HEK293 (cell line): ENCODE measurements at regions not wholly inside any gene's neighbourhood (a gene's known extent, or its start where the extent isn't known, plus 50 kb on each side); places are given as distances from the start of the nearest gene placed in this dataset.

ENCODE experiments used
- PBX3 ChIP-seq: sonication (generic); formaldehyde crosslinking; IDR thresholded peaks from 2 replicates; pipeline ENCODE4 v1.8.1; 2022; ENCODE audit warnings: mild to moderate bottlenecking, moderate library complexity, missing genetic modification reagents
- ZBTB48 ChIP-seq: fragments of 450-650 bp; formaldehyde crosslinking; IDR thresholded peaks from 2 replicates; pipeline ENCODE4 v1.5.1; 2016; ENCODE audit warnings: missing biosample characterization, missing genetic modification characterization
- ZNF2 ChIP-seq: fragments of 450-650 bp; formaldehyde crosslinking; IDR thresholded peaks from 2 replicates; pipeline ENCODE4 v1.5.1; 2016; ENCODE audit warnings: missing biosample characterization, missing genetic modification characterization
- ZNF24 ChIP-seq: fragments of 450-650 bp; formaldehyde crosslinking; IDR thresholded peaks from 2 replicates; pipeline ENCODE4 v1.5.1; 2016; ENCODE audit warnings: missing biosample characterization, missing genetic modification characterization
- ZNF324 ChIP-seq: fragments of 450-650 bp; formaldehyde crosslinking; IDR thresholded peaks from 2 replicates; pipeline ENCODE4 v1.5.1; 2016; ENCODE audit warnings: missing biosample characterization, missing genetic modification characterization
- ZNF449 ChIP-seq: fragments of 450-650 bp; formaldehyde crosslinking; IDR thresholded peaks from 2 replicates; pipeline ENCODE4 v1.5.1; 2017; ENCODE audit warnings: missing biosample characterization, mild to moderate bottlenecking, missing genetic modification characterization, moderate library complexity
- ZNF623 ChIP-seq: fragments of 450-650 bp; formaldehyde crosslinking; IDR thresholded peaks from 2 replicates; pipeline ENCODE4 v1.5.1; 2016; ENCODE audit warnings: missing biosample characterization, missing genetic modification characterization
- ZNF785 ChIP-seq: fragments of 450-650 bp; formaldehyde crosslinking; IDR thresholded peaks from 2 replicates; pipeline ENCODE4 v1.5.1; 2016; ENCODE audit warnings: missing biosample characterization, missing genetic modification characterization
- TF ChIP-seq, protein P1 (sequence below): fragments of 450-650 bp; formaldehyde crosslinking; IDR thresholded peaks from 2 replicates; pipeline ENCODE4 v1.5.1; 2016; ENCODE audit warnings: missing biosample characterization, missing genetic modification characterization

DNA sequence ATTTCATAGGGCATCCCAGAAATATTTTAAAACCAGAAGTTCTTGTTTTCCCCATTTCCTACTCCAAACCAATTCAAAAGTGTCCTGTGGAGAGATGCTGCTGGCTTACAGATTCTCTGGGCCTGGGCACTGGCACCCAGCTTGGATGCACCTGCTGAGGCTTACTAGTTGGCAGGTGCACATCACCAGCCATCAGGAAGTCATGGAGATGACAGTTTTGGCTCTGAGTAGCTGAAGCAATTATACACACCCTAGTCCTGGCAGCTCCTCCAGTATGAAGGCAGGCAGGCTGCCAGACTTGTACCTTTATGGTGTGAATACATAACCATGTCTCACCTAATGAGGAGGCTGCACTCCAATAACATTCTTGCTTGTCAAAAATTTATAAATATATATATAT is 276.6 kb upstream of the GHITM start:
- no peak for TF ChIP-seq ZNF324
- TF ChIP-seq ZNF2 (tag by site-specific recombination): no peak
- TF ChIP-seq ZNF24 (tag by site-specific recombination): no peak
- TF ChIP-seq, protein P1, sequence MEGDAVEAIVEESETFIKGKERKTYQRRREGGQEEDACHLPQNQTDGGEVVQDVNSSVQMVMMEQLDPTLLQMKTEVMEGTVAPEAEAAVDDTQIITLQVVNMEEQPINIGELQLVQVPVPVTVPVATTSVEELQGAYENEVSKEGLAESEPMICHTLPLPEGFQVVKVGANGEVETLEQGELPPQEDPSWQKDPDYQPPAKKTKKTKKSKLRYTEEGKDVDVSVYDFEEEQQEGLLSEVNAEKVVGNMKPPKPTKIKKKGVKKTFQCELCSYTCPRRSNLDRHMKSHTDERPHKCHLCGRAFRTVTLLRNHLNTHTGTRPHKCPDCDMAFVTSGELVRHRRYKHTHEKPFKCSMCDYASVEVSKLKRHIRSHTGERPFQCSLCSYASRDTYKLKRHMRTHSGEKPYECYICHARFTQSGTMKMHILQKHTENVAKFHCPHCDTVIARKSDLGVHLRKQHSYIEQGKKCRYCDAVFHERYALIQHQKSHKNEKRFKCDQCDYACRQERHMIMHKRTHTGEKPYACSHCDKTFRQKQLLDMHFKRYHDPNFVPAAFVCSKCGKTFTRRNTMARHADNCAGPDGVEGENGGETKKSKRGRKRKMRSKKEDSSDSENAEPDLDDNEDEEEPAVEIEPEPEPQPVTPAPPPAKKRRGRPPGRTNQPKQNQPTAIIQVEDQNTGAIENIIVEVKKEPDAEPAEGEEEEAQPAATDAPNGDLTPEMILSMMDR: no peak
- TF ChIP-seq ZNF785 (tag by site-specific recombination): no peak
- TF ChIP-seq ZBTB48: no peak
- no peak for TF ChIP-seq ZNF449 (tag by site-specific recombination)
- no peak for TF ChIP-seq PBX3
- TF ChIP-seq ZNF623: no peak
